Mesenchymal stem cell (in vitro differentiated cells and primary cell): ENCODE measurements at regions not wholly inside any gene's neighbourhood (a gene's known extent, or its start where the extent isn't known, plus 50 kb on each side); places are given as distances from the start of the nearest gene placed in this dataset.

Source experiments
- DNase-seq: peaks from one replicate; pipeline ENCODE4 v3.0.0-alpha.2; 2013
- H2AFZ ChIP-seq: one replicate; pipeline ENCODE4 v1.6.1; 2013; ENCODE audit warnings: low read depth, mild to moderate bottlenecking, control low read depth, inconsistent platforms, low read length, moderate library complexity
- H2AK5ac ChIP-seq: 2 replicates; pipeline ENCODE4 v1.6.1; 2013; ENCODE audit warnings: low read length, moderate library complexity, mild to moderate bottlenecking, inconsistent platforms; ENCODE audit not compliant: severe bottlenecking
- H2BK120ac ChIP-seq: one replicate; pipeline ENCODE4 v1.6.1; 2013; ENCODE audit warnings: low read depth, mild to moderate bottlenecking, inconsistent platforms, low read length, moderate library complexity
- H2BK12ac ChIP-seq, 2 experiments: one replicate each; pipeline ENCODE4 v1.6.1; 2013; ENCODE audit warnings: inconsistent platforms in 2 of 2, low read length in 2 of 2, mild to moderate bottlenecking in 2 of 2, moderate library complexity in 2 of 2, control low read depth in 1 of 2
- H2BK15ac ChIP-seq: one replicate; pipeline ENCODE4 v1.6.1; 2013; ENCODE audit warnings: mild to moderate bottlenecking, low read depth, inconsistent platforms; ENCODE audit not compliant: poor library complexity, severe bottlenecking
- H2BK5ac ChIP-seq: 2 replicates; pipeline ENCODE4 v1.6.1; 2013; ENCODE audit warnings: low read depth, mild to moderate bottlenecking, low read length, control low read depth, inconsistent platforms; ENCODE audit not compliant: poor library complexity, severe bottlenecking
- H3K14ac ChIP-seq, 2 experiments: one replicate each; pipeline ENCODE4 v1.6.1; 2013; ENCODE audit warnings: inconsistent platforms in 2 of 2, low read length in 2 of 2, control low read depth in 1 of 2, mild to moderate bottlenecking in 1 of 2, moderate library complexity in 1 of 2
- H3K18ac ChIP-seq, 2 experiments: one replicate each; pipeline ENCODE4 v1.6.1; 2013; ENCODE audit warnings: inconsistent platforms in 2 of 2, low read length in 2 of 2, control low read depth in 1 of 2, low read depth in 1 of 2, mild to moderate bottlenecking in 1 of 2
- H3K23ac ChIP-seq, 2 experiments: one replicate each; pipeline ENCODE4 v1.6.1; 2013; ENCODE audit warnings: inconsistent platforms in 2 of 2, low read length in 2 of 2, mild to moderate bottlenecking in 2 of 2, moderate library complexity in 2 of 2, control low read depth in 1 of 2
- H3K27ac ChIP-seq: 2 replicates; pipeline ENCODE4 v1.5.1; 2013; ENCODE audit warnings: mild to moderate bottlenecking, moderate library complexity, low read length, control low read depth, inconsistent platforms; ENCODE audit not compliant: poor library complexity, severe bottlenecking
- H3K27me3 ChIP-seq, 2 experiments: 2 replicates each; pipeline versions ENCODE4 v1.6.1 to v1.7.0; 2013; ENCODE audit warnings: low read length in 2 of 2, mild to moderate bottlenecking in 2 of 2, moderate library complexity in 2 of 2, control low read depth in 1 of 2, inconsistent platforms in 1 of 2; ENCODE audit not compliant: control insufficient read depth in 1 of 2, insufficient read depth in 1 of 2
- H3K36me3 ChIP-seq, 2 experiments: 2 replicates each; pipeline versions ENCODE4 v1.6.1 to v1.7.0; 2013; ENCODE audit warnings: low read length in 2 of 2, control low read depth in 1 of 2, inconsistent platforms in 1 of 2, low read depth in 1 of 2, mild to moderate bottlenecking in 1 of 2; ENCODE audit not compliant: insufficient read depth in 2 of 2, control insufficient read depth in 1 of 2
- H3K4ac ChIP-seq, 2 experiments: one replicate each; pipeline ENCODE4 v1.6.1; 2013; ENCODE audit warnings: inconsistent platforms in 2 of 2, low read length in 2 of 2, mild to moderate bottlenecking in 2 of 2, moderate library complexity in 2 of 2, control low read depth in 1 of 2, low read depth in 1 of 2
- H3K4me1 ChIP-seq: 2 replicates; pipeline ENCODE4 v1.6.1; 2013; ENCODE audit warnings: low read depth, low read length, control low read depth; ENCODE audit not compliant: control insufficient read depth, insufficient read depth
- H3K4me2 ChIP-seq: 2 replicates; pipeline ENCODE4 v1.6.1; 2013; ENCODE audit warnings: low read length, mild to moderate bottlenecking, inconsistent platforms; ENCODE audit not compliant: poor library complexity, severe bottlenecking
- H3K4me3 ChIP-seq, 2 experiments: 2 replicates each; pipeline versions ENCODE4 v1.5.1 to v1.7.0; 2013; ENCODE audit warnings: low read length in 2 of 2, mild to moderate bottlenecking in 2 of 2, control low read depth in 1 of 2, low read depth in 1 of 2; ENCODE audit not compliant: insufficient read depth in 1 of 2
- H3K79me1 ChIP-seq: replicated peaks from 2 replicates; pipeline ENCODE4 v1.6.1; 2013; ENCODE audit warnings: mild to moderate bottlenecking, control low read depth, low read length, inconsistent platforms; ENCODE audit not compliant: poor library complexity, severe bottlenecking
- H3K9ac ChIP-seq: 2 replicates; pipeline ENCODE4 v1.7.0; 2013; ENCODE audit warnings: mild to moderate bottlenecking, low read length, moderate library complexity
- H3K9me3 ChIP-seq: 2 replicates; pipeline ENCODE4 v1.7.0; 2013; ENCODE audit warnings: mild to moderate bottlenecking, low read length; ENCODE audit not compliant: control insufficient read depth
- H4K8ac ChIP-seq: one replicate; pipeline ENCODE4 v1.6.1; 2013; ENCODE audit warnings: inconsistent platforms, mild to moderate bottlenecking, low read length, moderate library complexity
- H4K91ac ChIP-seq: one replicate; pipeline ENCODE4 v1.6.1; 2013; ENCODE audit warnings: mild to moderate bottlenecking, low read length, inconsistent platforms
- WGBS: methylation state at CpG from one replicate; pipeline ENCODE4 v1.1.7; 2013; ENCODE audit warnings: mixed read lengths; 5-methylcytosine and 5-hydroxymethylcytosine counted together

DNA sequence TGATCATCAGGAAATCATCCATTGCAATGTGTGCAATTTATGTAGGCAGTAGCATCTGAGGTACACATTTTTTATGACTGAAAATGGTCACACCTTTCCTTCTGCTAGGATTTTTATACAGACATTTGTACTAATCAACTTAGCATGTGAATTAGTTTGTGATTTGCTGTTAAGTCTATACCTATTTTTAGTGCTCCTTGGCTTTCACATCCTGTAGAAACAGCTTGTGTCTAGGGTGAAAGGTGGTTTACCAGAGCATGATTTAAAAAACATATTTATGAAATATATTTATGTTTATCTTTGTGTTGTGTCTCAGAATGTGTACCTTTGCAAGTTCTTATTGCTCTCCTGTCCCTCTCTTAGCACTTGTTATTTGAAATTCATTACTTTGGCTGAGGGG is 916.0 kb downstream of the TECRL start:
- H3K9ac ChIP-seq = no peak overlapping the region
- H3K14ac ChIP-seq = no peak overlapping the region
- no peak overlapping the region for H4K91ac ChIP-seq
- DNase-seq = no peak
- H3K23ac ChIP-seq = no peak overlapping the region
- H3K79me1 ChIP-seq = no peaks in the 10 kb centered on the region
- no peak overlapping the region for H2AK5ac ChIP-seq
- H2BK15ac ChIP-seq = no peak overlapping the region
- no peaks in the 10 kb centered on the region for H3K27me3 ChIP-seq
- H2BK120ac ChIP-seq = no peak overlapping the region
- H2BK12ac ChIP-seq = no peak overlapping the region
- H3K18ac ChIP-seq = no peak overlapping the region
- H2BK5ac ChIP-seq = no peak overlapping the region
- H3K4me1 ChIP-seq = no peaks in the 10 kb centered on the region
- H3K4me2 ChIP-seq = no peak overlapping the region
- H2AFZ ChIP-seq = no peak overlapping the region
- H4K8ac ChIP-seq = no peak overlapping the region
- no peak overlapping the region for H3K4me3 ChIP-seq
- H3K36me3 ChIP-seq = no peaks in the 10 kb centered on the region
- no peak overlapping the region for H3K27ac ChIP-seq
- peaks cover 3% of the 10 kb centered on the region for H3K9me3 ChIP-seq
- no peak overlapping the region for H3K4ac ChIP-seq

DNA sequence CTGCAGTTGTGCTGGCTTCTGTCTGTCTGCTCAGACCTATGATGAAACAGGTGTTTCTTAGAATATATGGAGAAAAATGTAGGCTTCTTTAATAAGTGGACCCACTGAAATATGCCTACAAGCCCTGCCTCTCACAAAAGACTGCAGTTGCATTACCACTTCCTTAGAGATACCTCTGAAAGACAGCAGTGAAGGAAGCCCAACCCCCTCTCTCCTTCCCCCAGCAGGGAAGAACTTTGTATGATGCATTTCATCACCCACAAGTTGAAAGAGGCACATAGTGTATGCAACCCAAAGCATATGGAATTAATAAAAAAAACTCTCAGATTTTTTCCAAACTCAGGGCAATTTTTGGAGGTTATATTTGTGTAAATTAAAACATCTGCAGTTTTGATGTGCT is 916.7 kb downstream of the TECRL start:
- H2BK15ac ChIP-seq = no peak overlapping the region
- H3K4me2 ChIP-seq = no peak overlapping the region
- no peak overlapping the region for H2AK5ac ChIP-seq
- no peak overlapping the region for H4K8ac ChIP-seq
- peaks cover 3% of the 10 kb centered on the region for H3K9me3 ChIP-seq
- no peak overlapping the region for H3K4me3 ChIP-seq
- no peaks in the 10 kb centered on the region for H3K79me1 ChIP-seq
- H3K27me3 ChIP-seq = no peaks in the 10 kb centered on the region
- no peak for DNase-seq
- H3K9ac ChIP-seq = no peak overlapping the region
- no peak overlapping the region for H3K27ac ChIP-seq
- no peak overlapping the region for H3K4ac ChIP-seq
- H3K36me3 ChIP-seq = no peaks in the 10 kb centered on the region
- H2AFZ ChIP-seq = no peak overlapping the region
- no peak overlapping the region for H4K91ac ChIP-seq
- H3K14ac ChIP-seq = no peak overlapping the region
- H3K18ac ChIP-seq = no peak overlapping the region
- no peak overlapping the region for H3K23ac ChIP-seq
- no peak overlapping the region for H2BK120ac ChIP-seq
- no peaks in the 10 kb centered on the region for H3K4me1 ChIP-seq
- no peak overlapping the region for H2BK5ac ChIP-seq
- H2BK12ac ChIP-seq = no peak overlapping the region

DNA sequence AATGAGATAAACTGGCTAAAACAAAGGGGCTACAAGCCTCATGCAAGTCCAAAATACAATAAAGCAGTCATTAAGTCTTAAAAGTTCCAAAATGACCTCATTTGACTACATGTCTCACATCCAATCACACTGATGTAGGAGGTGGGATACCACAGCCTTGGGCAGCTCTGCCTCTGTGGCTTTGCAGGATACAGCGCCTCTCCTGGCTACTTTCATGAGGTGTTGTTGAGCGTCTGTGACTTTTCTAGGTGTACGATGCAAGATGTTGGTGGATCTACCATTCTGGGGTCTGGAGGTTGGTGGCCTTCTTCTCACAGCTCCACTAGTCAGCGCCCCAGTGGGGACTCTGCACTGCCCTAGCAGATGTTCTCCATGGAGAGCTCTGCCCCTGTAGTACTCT is 944.9 kb downstream of the TECRL start:
- H3K18ac ChIP-seq = no peak overlapping the region
- H3K9me3 ChIP-seq = no peaks in the 10 kb centered on the region
- no peak for DNase-seq
- no peak overlapping the region for H2BK5ac ChIP-seq
- no peak overlapping the region for H3K4me3 ChIP-seq
- no peak overlapping the region for H4K8ac ChIP-seq
- H3K23ac ChIP-seq = no peak overlapping the region
- no peak overlapping the region for H3K4ac ChIP-seq
- H4K91ac ChIP-seq = no peak overlapping the region
- H3K79me1 ChIP-seq = no peaks in the 10 kb centered on the region
- no peak overlapping the region for H2AFZ ChIP-seq
- H3K27me3 ChIP-seq = no peaks in the 10 kb centered on the region
- H2BK120ac ChIP-seq = no peak overlapping the region
- no peaks in the 10 kb centered on the region for H3K36me3 ChIP-seq
- WGBS = 74% methylated on average over 4 of the region's 4 CpGs
- H3K14ac ChIP-seq = no peak overlapping the region
- no peak overlapping the region for H3K4me2 ChIP-seq
- H2AK5ac ChIP-seq = no peak overlapping the region
- no peak overlapping the region for H3K9ac ChIP-seq
- H2BK12ac ChIP-seq = no peak overlapping the region
- no peak overlapping the region for H3K27ac ChIP-seq
- no peak overlapping the region for H2BK15ac ChIP-seq
- H3K4me1 ChIP-seq = no peaks in the 10 kb centered on the region

DNA sequence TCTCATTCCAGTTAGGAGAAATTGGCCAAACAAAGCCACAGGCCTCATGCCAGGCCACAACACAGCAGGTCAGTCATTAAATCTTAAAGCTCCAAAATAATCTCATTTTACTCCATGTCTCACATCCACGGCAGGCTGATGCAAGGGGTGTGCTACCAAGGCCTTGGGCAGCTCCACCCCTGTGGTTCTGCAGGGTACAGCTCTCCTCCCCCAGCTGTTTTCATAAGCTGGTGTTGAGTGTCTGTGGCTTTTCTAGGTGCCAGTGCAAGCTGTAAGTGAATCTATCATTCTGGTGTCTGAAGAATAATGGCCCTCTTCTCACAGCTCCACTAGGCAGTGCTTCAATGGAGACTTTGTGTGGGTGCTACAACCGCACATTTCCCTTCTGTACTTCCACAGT is 949.2 kb downstream of the TECRL start:
- Histone ChIP-seq H3K36me3 (no peaks in the 10 kb centered on the region), H4K8ac (no peak overlapping the region), H2BK120ac (no peak overlapping the region), H3K9me3 (no peaks in the 10 kb centered on the region), H2BK5ac (no peak overlapping the region), H3K79me1 (no peaks in the 10 kb centered on the region), H4K91ac (no peak overlapping the region), H3K4me2 (no peak overlapping the region), H2BK12ac (no peak overlapping the region), H3K14ac (no peak overlapping the region), H3K18ac (no peak overlapping the region), H2AK5ac (no peak overlapping the region), H3K23ac (no peak overlapping the region), H3K4me1 (no peaks in the 10 kb centered on the region), H2AFZ (no peak overlapping the region), H3K27me3 (no peaks in the 10 kb centered on the region), H2BK15ac (no peak overlapping the region), H3K27ac (no peak overlapping the region), H3K9ac (no peak overlapping the region), H3K4me3 (no peak overlapping the region), H3K4ac (no peak overlapping the region)
- 72% methylated on average over 2 of the region's 2 CpGs for WGBS
- no peak for DNase-seq
